ENCODE measurements at regions not wholly inside any gene's neighbourhood (a gene's known extent, or its start where the extent isn't known, plus 50 kb on each side); places are given as distances from the start of the nearest gene placed in this dataset.

DNA sequence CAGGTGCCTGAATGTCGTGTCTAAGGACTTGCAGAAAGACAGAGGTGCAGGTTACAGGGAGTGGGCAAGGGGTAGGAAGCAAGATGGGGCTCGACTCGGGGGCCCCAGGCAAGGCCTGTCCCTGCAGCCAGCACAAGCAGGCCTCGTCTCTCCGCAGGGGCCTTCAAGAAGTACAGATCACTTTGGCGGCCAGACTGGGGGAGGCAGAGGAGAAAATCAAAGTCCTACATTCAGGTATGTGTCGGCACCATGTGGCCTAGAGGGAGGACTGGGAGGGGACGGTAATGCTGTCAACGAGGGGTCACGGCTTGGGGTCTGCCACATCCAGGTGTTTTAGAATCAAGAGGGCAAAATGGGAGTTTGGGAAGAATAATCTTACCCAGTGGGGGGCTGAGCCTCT, 73.7 kb downstream of the PHETA1 start:
- H2AFZ ChIP-seq (ENCODE audit: low read length): no peak overlapping the region

DNA sequence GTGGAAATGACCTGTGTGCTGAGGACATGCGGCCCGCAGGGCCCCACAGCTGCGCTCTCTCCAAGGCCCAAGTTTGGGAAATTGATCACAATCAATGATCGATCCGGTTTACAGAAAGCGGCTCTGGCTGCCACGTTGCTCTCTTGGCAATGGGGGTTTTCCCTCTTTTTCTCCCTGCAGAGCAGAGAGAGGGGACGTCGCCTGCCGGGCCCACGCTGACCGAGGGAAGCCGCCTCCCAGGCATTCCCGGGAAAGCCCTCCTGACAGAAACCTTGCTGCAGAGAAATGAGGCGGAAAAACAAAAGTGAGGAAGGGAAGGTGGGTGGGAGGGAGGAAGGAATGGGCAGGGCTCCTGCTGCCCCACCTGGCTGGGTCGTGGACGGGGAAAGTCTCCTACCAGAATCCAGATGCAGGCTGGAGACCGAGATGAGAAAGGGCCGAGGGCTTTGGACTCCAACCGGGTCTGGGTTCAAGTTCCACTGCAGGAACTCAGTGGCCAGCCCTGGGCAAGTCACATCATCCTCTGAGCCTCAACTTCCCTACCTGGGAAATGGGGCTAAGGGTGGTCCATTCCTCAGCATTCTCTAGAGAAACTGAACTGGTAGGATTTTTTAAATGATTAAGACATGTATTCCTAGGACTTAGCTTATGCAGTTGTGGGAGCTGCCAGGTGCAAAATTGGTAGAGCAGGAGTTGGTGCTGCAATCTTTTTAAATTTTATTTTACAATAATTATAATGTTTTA, 75.5 kb downstream of the PHETA1 start:
- H3K36me3 ChIP-seq (ENCODE audit: insufficient read depth, low read length): no peaks in the 10 kb centered on the region
- H3K4me3 ChIP-seq (ENCODE audit: insufficient read depth, low read length): no peak overlapping the region
- no peaks in the 10 kb centered on the region for H3K9me3 ChIP-seq (ENCODE audit: low read depth, low read length)
- H3K27me3 ChIP-seq (ENCODE audit: insufficient read depth, low read length): no peaks in the 10 kb centered on the region
- DNase-seq (ENCODE audit: insufficient read length, low spot score, missing footprints): no peak
- no peak overlapping the region for H3K4me2 ChIP-seq (ENCODE audit: insufficient read depth, low read length)
- no peaks in the 10 kb centered on the region for H4K20me1 ChIP-seq (ENCODE audit: insufficient read depth, low read length)
- TF ChIP-seq, protein P1, sequence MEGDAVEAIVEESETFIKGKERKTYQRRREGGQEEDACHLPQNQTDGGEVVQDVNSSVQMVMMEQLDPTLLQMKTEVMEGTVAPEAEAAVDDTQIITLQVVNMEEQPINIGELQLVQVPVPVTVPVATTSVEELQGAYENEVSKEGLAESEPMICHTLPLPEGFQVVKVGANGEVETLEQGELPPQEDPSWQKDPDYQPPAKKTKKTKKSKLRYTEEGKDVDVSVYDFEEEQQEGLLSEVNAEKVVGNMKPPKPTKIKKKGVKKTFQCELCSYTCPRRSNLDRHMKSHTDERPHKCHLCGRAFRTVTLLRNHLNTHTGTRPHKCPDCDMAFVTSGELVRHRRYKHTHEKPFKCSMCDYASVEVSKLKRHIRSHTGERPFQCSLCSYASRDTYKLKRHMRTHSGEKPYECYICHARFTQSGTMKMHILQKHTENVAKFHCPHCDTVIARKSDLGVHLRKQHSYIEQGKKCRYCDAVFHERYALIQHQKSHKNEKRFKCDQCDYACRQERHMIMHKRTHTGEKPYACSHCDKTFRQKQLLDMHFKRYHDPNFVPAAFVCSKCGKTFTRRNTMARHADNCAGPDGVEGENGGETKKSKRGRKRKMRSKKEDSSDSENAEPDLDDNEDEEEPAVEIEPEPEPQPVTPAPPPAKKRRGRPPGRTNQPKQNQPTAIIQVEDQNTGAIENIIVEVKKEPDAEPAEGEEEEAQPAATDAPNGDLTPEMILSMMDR (IDR thresholded peaks at IDR 0.05; ENCODE audit: extremely low read depth, low read depth, low read length): no peak
- no peak overlapping the region for H3K27ac ChIP-seq (ENCODE audit: low read depth, low read length)
- no peak overlapping the region for H2AFZ ChIP-seq (ENCODE audit: low read length)
- H3K79me2 ChIP-seq (ENCODE audit: insufficient read depth, low read length): no peaks in the 10 kb centered on the region
- no peaks in the 10 kb centered on the region for H3K4me1 ChIP-seq (ENCODE audit: insufficient read depth, low read length)

More for the DNA sequence above, 73.7 kb downstream of the PHETA1 start:
- H4K20me1 ChIP-seq (ENCODE audit: insufficient read depth, low read length): no peaks in the 10 kb centered on the region
- H3K36me3 ChIP-seq (ENCODE audit: insufficient read depth, low read length): no peaks in the 10 kb centered on the region
- no peak overlapping the region for H3K4me2 ChIP-seq (ENCODE audit: insufficient read depth, low read length)
- H3K4me1 ChIP-seq (ENCODE audit: insufficient read depth, low read length): no peaks in the 10 kb centered on the region
- no peaks in the 10 kb centered on the region for H3K79me2 ChIP-seq (ENCODE audit: insufficient read depth, low read length)
- no peaks in the 10 kb centered on the region for H3K9me3 ChIP-seq (ENCODE audit: low read depth, low read length)
- H3K27me3 ChIP-seq (ENCODE audit: insufficient read depth, low read length): no peaks in the 10 kb centered on the region
- TF ChIP-seq, protein P1 (IDR thresholded peaks at IDR 0.05; ENCODE audit: extremely low read depth, low read depth, low read length): no peak
- no peak overlapping the region for H3K4me3 ChIP-seq (ENCODE audit: insufficient read depth, low read length)
- no peak overlapping the region for H3K27ac ChIP-seq (ENCODE audit: low read depth, low read length)
- no peak for DNase-seq (ENCODE audit: insufficient read length, low spot score, missing footprints)

DNA sequence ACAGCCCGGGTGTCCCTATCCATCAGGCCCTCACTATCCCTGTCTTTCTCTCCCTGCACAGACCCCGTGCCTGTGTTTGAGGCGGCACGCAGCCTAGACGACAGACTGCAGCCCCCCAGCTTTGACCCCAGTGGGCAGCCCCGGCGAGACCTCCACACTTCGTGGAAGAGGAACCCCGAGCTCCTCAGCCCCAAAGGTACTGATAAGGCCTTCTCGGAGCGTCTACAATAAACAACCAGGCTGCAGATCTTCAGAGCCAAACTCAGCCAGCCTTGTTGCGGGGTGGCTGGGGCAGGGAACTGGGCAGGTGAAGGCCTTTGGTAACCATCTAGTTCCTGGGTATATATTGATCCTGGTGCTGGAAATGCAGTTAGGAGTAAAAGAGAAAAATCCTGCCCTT, 77.5 kb downstream of the PHETA1 start:
- TF ChIP-seq, protein P1 (IDR thresholded peaks at IDR 0.05; ENCODE audit: extremely low read depth, low read depth, low read length): no peak
- DNase-seq (ENCODE audit: insufficient read length, low spot score, missing footprints): no peak
- H3K4me3 ChIP-seq (ENCODE audit: insufficient read depth, low read length): no peak overlapping the region
- H3K79me2 ChIP-seq (ENCODE audit: insufficient read depth, low read length): no peaks in the 10 kb centered on the region
- H3K27me3 ChIP-seq (ENCODE audit: insufficient read depth, low read length): no peaks in the 10 kb centered on the region
- no peaks in the 10 kb centered on the region for H3K4me1 ChIP-seq (ENCODE audit: insufficient read depth, low read length)
- H3K9me3 ChIP-seq (ENCODE audit: low read depth, low read length): no peaks in the 10 kb centered on the region
- no peak overlapping the region for H2AFZ ChIP-seq (ENCODE audit: low read length)
- H4K20me1 ChIP-seq (ENCODE audit: insufficient read depth, low read length): no peaks in the 10 kb centered on the region
- H3K27ac ChIP-seq (ENCODE audit: low read depth, low read length): no peak overlapping the region
- H3K36me3 ChIP-seq (ENCODE audit: insufficient read depth, low read length): no peaks in the 10 kb centered on the region
- H3K4me2 ChIP-seq (ENCODE audit: insufficient read depth, low read length): no peak overlapping the region

DNA sequence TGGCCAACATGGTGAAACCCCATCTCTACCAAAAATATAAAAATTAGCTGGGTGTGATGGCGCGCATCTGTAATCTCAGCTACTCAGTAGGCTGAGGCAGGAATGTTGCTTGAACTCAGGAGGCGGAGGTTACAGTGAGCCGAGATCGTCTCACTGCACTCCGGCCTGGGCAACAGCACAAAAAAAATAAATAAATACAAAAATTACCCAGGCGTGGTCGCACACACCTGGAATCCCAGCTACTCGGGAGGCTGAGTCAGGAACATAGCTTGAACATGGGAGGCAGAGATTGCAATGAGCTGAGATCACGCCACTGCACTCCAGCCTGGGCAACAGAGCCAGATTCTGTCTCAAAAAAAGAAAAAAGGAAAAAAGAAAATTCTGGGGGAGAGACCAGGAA, 80.1 kb downstream of the PHETA1 start:
- DNase-seq (ENCODE audit: insufficient read length, low spot score, missing footprints): no peak
- peaks cover 5% of the 10 kb centered on the region for H3K27me3 ChIP-seq (ENCODE audit: insufficient read depth, low read length)
- H3K9me3 ChIP-seq (ENCODE audit: low read depth, low read length): no peaks in the 10 kb centered on the region
- no peak overlapping the region for H2AFZ ChIP-seq (ENCODE audit: low read length)
- H3K4me2 ChIP-seq (ENCODE audit: insufficient read depth, low read length): no peak overlapping the region
- no peaks in the 10 kb centered on the region for H3K79me2 ChIP-seq (ENCODE audit: insufficient read depth, low read length)
- TF ChIP-seq, protein P1 (IDR thresholded peaks at IDR 0.05; ENCODE audit: extremely low read depth, low read depth, low read length): no peak
- H3K4me1 ChIP-seq (ENCODE audit: insufficient read depth, low read length): no peaks in the 10 kb centered on the region
- H3K4me3 ChIP-seq (ENCODE audit: insufficient read depth, low read length): no peak overlapping the region
- no peaks in the 10 kb centered on the region for H3K36me3 ChIP-seq (ENCODE audit: insufficient read depth, low read length)
- no peaks in the 10 kb centered on the region for H4K20me1 ChIP-seq (ENCODE audit: insufficient read depth, low read length)
- no peak overlapping the region for H3K27ac ChIP-seq (ENCODE audit: low read depth, low read length)
